ENCODE measurements at regions not wholly inside any gene's neighbourhood (a gene's known extent, or its start where the extent isn't known, plus 50 kb on each side); places are given as distances from the start of the nearest gene placed in this dataset.
"Not testable (repeated sequence)": the region's sequence is repeated elsewhere in the genome, so short reads cannot be mapped to it uniquely, and the experiment has no call there.

DNA sequence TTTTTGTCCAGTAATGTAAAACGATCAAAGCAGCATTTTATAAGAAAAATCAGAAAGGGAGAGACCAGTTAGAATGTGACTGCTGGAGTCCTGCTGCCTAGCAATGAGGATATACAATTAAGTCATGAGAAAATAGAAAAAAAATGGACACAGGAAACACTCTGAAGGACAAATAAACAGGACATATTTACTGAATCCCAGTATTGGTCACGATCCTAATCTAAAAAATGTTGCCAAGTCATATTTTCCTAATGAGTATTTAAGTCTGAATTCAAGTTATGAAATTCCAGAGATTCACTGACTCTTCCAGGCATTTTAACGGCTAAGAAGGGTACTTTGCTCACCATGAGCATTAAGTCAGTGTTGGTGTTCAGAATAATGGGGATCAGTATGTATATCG is 154.3 kb upstream of the CCDC54 start:
- in situ Hi-C loops (cut with HindIII; ENCODE audit: low pct_unique_long_range_greater_than_20kb, low sequenced_read_pairs), result no loop called here
- DNase-seq (ENCODE audit: low read depth in 1 of 2, low spot score in 1 of 2), result peak in 1 of 2 experiments; percentile 57
- TF ChIP-seq JUND (IDR thresholded peaks at IDR 0.05; ENCODE audit: low read depth), result no peak

DNA sequence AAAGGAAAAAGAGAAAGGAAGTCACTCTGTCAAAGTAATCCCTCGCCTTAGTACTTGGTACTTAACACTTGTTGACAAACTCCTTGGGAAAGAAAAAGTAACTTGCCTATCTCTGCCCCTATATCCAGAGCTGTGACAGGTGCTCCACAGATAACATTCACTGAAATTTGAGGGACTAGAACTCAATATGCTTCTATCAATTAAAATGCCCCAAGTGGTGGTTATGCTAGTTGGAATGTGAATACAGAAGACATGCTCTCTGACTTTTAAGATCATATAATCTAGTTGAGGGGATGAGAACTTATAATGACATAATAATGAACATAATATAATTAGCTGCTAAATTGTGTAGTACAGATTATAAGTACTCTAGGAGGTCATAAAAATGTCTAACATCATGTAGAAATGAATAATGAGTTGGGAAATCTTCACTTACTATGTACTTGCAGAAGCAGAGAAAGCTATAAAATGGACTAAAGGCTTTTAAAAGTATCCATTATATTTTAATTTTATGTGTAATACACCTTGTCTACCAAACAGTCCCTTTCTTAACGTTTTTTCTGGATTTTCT is 153.1 kb upstream of the CCDC54 start:
- TF ChIP-seq JUND (IDR thresholded peaks at IDR 0.05; ENCODE audit: low read depth), result no peak
- in situ Hi-C loops (cut with HindIII; ENCODE audit: low pct_unique_long_range_greater_than_20kb, low sequenced_read_pairs), result no loop called here
- no peak for DNase-seq (ENCODE audit: low read depth in 1 of 2, low spot score in 1 of 2)

DNA sequence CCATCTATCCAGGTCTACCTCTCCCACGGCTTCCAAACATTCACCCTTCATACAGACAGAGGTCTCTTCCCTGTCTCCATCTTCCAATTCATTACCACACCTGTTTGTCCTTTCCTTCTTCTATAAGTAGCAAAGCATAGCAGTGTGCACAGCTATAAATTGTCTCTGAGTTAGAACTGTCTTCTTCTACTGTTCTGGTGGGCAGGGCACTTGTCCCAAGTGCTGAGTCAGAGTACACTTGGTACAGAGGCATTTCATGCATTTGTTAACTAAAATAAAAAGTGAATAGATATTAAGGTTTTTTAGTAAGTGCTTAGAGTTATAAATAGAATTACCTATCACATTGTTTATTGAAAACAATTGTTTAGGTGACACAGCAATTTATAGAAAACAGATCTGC is 150.1 kb upstream of the CCDC54 start:
- DNase-seq (ENCODE audit: low read depth in 1 of 2, low spot score in 1 of 2), result no peak
- in situ Hi-C loops (cut with HindIII; ENCODE audit: low pct_unique_long_range_greater_than_20kb, low sequenced_read_pairs), result no loop called here
- no peak for TF ChIP-seq JUND (IDR thresholded peaks at IDR 0.05; ENCODE audit: low read depth)

DNA sequence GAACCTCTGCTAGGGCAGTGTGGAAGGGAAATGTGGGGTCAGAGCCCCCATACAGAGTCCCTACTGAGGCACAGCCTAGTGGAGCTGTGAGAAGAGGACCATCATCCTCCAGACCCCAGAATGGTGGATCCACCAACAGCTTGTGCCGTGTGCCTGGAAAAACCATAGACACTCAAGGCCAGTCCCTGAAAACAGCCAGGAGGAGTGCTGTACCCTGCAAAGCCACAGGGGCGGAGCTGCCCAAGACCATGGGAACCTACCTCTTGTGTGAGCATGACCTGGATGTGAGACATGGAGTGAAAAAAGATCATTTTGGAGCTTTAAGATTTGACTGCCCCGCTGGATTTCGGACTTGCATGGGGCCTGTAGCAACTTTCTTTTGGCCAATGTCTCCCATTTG is 143.4 kb upstream of the CCDC54 start:
- DNase-seq (ENCODE audit: low read depth in 1 of 2, low spot score in 1 of 2); in situ Hi-C loops (cut with HindIII; ENCODE audit: low pct_unique_long_range_greater_than_20kb, low sequenced_read_pairs): not testable (repeated sequence)

DNA sequence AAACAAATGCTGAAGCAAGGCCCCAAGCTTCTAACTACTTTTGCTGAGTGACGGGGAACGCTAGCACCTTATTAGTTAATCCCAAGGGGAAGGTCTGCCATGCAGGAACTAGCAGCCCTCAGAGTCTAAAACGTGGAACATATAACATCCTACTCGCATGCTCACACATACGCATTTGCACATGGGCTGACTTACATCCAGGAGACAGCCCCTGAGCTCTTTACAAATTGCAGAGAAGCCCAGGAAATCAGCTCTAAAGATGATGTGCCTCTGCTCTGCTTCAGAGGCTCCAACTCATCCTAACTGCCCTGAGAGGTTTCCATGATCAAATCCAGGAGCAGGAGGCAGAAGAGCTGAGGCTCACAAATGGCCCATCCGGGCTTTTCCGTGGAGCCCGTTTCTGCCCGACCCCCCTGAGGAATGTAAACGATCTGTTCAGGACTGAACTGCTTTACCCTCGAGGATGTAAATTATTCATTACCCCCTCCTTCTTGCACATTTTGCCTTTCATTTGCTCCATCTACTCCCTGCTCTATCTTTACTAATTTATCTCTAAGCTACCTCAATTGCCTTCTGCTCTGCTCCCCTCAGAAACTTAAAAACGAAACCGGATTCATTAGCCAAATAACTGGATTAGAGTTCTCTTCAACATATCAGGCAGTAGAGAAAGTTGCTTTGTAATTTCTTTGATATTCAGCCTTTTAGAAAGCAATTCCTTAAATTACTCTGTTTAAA is 141.9 kb upstream of the CCDC54 start:
- in situ Hi-C loops (cut with HindIII; ENCODE audit: low pct_unique_long_range_greater_than_20kb, low sequenced_read_pairs), result no loop called here
- no peak for TF ChIP-seq JUND (IDR thresholded peaks at IDR 0.05; ENCODE audit: low read depth)
- peak in 1 of 2 experiments; percentile 12 for DNase-seq (ENCODE audit: low read depth in 1 of 2, low spot score in 1 of 2)

DNA sequence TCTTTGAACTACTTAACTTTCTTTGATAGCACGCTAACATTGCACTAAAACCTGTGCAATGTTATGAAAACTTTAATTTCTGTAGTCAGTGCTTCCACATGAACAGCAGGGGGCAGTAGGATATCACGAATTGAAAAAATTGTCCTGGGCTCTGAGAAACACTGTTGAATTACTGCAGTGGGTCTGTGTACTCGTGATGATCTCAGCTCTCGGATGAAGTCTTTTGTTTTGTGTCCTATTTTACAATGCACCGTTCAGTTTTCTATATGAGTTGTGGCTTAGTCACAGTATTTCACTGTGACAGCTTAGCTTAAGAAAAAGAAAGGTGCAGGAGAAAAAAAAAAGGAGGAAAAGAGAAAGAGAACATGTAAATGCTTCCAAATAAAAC is 141.3 kb upstream of the CCDC54 start:
- TF ChIP-seq JUND (IDR thresholded peaks at IDR 0.05; ENCODE audit: low read depth), result no peak
- in situ Hi-C loops (cut with HindIII; ENCODE audit: low pct_unique_long_range_greater_than_20kb, low sequenced_read_pairs), result no loop called here
- DNase-seq (ENCODE audit: low read depth in 1 of 2, low spot score in 1 of 2), result peak; percentile 66 to 83

DNA sequence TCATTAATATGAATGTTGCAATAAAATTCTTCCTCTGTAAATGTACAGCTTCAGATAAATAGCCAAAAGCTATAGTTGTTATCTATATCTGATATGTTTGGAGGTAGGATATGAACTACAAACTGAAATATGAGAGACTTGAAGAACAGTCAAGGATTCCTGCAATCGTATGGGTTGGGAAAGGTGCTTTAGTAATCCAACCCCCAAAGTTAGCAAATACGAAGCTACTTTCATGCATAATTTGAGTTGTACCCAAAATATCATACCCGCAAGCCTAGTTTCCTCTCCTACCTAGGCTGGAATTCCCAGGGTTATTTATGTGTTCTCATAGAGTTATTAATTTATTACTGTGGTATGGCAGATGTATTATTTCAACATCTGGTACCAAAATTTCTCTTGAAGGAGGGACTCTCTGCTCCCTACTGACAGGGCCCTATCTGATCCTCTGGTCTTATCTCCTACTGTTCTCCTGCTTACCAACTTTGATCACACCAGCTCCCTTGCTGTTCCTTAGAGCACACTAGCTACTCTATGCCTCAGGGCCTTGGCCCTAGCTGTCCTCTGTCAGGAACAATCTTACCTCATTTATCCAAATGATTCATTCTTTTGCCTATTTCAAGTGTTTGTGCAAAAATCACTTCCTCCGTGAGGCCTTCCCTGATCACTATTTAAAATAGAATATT is 140.4 kb upstream of the CCDC54 start:
- in situ Hi-C loops (cut with HindIII; ENCODE audit: low pct_unique_long_range_greater_than_20kb, low sequenced_read_pairs), result no loop called here
- no peak for TF ChIP-seq JUND (IDR thresholded peaks at IDR 0.05; ENCODE audit: low read depth)
- DNase-seq (ENCODE audit: low read depth in 1 of 2, low spot score in 1 of 2), result no peak

DNA sequence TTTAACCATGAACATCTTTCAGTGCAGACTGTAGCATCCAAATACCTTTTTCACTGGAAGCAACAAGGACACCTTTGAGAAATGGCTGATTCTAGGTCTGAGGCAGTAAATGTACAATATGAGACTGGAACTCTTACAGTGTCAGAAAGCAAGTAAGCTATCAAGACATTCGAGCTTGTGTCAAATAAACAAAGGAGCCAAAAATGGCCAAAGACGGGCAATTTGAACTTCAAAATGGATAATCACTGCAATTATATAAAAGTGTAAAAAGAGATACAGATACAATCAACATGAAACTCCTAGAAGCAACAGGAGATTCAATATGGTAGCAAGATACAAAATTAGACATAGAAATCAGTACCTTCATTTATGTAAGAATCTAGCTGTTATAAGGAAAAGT is 138.5 kb upstream of the CCDC54 start:
- DNase-seq (ENCODE audit: low read depth in 1 of 2, low spot score in 1 of 2), result no peak
- no peak for TF ChIP-seq JUND (IDR thresholded peaks at IDR 0.05; ENCODE audit: low read depth)
- in situ Hi-C loops (cut with HindIII; ENCODE audit: low pct_unique_long_range_greater_than_20kb, low sequenced_read_pairs), result no loop called here

DNA sequence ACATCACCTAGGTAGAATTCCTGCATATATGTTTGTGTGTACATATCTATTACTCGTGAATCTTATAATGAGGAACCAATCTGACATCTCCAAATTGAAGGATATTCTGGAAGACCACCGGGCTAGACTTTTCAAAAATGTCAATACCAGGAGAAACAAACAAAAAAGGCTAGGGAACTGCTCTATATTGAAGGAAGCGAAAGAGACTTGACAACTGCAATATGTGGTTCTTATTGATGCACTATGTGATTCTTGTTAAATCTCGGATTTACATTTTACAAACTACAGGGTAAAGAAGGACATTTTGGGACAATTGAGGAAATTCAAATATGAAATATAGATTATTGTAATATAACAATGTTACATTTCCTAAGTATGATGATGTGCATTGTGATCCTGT is 137.5 kb upstream of the CCDC54 start:
- no peak for TF ChIP-seq JUND (IDR thresholded peaks at IDR 0.05; ENCODE audit: low read depth)
- no peak for DNase-seq (ENCODE audit: low read depth in 1 of 2, low spot score in 1 of 2)
- in situ Hi-C loops (cut with HindIII; ENCODE audit: low pct_unique_long_range_greater_than_20kb, low sequenced_read_pairs), result no loop called here

DNA sequence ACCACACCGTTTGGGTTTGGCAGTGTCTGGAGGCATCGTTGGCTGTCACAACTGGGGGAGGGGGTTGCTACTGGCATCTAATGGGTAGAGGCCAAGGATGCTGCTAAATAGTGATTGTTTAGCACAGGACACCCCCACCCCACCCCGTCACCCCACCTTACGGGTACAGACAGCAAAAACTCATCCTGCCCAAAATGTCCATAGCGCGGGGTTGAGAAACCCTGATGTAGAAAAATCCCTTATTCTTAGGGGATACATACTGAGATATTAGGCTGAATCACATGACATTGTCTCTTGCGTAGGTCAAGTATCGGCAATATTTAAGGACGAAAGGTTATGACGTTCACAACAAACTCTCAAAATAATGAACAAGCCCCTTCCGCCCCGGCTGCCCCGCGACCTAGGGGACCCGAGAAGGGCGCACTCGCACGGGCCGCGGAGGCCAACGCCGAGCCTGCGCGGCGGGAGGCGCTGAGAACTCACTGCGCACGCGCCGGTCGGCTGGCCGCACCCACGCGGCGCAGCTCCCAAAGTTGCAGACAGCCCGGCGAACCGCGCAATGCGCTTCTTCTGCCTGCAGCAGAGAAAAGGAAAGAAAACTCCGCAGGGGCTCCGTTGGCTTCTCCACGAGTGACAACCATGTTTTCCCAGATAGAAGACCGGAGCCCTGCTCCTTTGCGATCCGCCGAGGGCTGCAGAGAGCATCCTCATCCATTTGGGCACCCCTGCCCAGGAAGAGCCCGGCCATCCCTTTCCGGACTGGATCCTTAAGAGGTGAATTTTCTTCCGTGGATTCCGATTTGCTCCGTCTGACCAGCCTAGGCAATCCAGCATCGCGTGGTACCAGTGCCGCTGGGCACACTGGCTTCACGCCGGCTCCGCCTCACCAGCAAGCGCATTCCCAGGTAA is 136.8 kb upstream of the CCDC54 start:
- DNase-seq (ENCODE audit: low read depth in 1 of 2, low spot score in 1 of 2), result peak; percentile 58 to 80
- in situ Hi-C loops (cut with HindIII; ENCODE audit: low pct_unique_long_range_greater_than_20kb, low sequenced_read_pairs), result no loop called here
- no peak for TF ChIP-seq JUND (IDR thresholded peaks at IDR 0.05; ENCODE audit: low read depth)

DNA sequence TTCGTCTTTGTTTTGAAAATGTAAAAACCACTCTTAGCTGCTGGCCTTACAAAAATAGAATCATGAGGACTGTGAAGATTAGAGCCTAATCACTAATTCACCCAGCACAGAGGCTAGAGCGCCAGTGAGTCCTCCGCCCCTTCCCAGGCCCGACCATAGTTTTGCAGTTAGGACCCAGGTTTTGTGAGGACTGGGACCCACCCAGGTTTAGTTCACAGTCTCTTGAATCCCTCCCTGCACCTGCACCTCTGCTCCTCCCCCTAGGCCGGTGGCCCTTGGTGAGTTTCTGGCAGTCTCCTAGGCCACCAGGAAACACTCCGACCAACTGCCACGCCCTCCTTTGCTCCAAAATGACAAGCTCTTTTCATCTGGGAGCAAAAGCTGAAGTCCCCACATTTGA is 136.0 kb upstream of the CCDC54 start:
- peak; percentile 13 to 32 for DNase-seq (ENCODE audit: low read depth in 1 of 2, low spot score in 1 of 2)
- in situ Hi-C loops (cut with HindIII; ENCODE audit: low pct_unique_long_range_greater_than_20kb, low sequenced_read_pairs), result no loop called here
- no peak for TF ChIP-seq JUND (IDR thresholded peaks at IDR 0.05; ENCODE audit: low read depth)

DNA sequence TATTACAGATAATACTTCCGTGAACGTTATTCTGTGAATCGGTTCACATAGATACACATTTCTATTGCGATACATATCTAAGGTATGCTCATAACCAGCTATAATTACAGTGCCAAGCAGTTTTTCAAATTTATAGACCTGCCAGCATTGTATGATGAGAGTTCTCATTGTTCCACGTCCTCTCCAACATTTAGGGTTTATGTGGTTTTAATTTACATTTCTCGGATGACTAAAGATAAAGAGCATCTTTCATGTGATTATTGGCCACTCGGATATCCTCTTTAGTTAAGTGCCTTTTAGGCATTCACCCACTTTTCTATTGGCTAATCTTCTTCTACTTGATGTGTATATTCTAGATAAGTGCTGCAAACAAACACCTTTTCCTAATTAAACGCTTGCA is 134.7 kb upstream of the CCDC54 start:
- no peak for DNase-seq (ENCODE audit: low read depth in 1 of 2, low spot score in 1 of 2)
- in situ Hi-C loops (cut with HindIII; ENCODE audit: low pct_unique_long_range_greater_than_20kb, low sequenced_read_pairs), result no loop called here
- no peak for TF ChIP-seq JUND (IDR thresholded peaks at IDR 0.05; ENCODE audit: low read depth)
